Uterus (tissue), 2 donors: ENCODE measurements at regions not wholly inside any gene's neighbourhood (a gene's known extent, or its start where the extent isn't known, plus 50 kb on each side); places are given as distances from the start of the nearest gene placed in this dataset.

ENCODE experiments used
- CTCF ChIP-seq, 4 experiments: fragments of 200-600 bp in 2 of 4; fragments of 450-650 bp in 2 of 4; sonication (generic) in 2 of 4; IDR thresholded peaks; one replicate each; pipeline ENCODE4 v1.5.1; 2016 to 2019; ENCODE audit warnings: antibody characterized with exemption in 4 of 4, mild to moderate bottlenecking in 2 of 4, moderate library complexity in 1 of 4
- POLR2A ChIP-seq, 2 donors: fragments of 450-650 bp; IDR thresholded peaks; one replicate each; pipeline ENCODE4 v1.6.1; 2016; ENCODE audit warnings: antibody characterized with exemption in 2 of 2, mild to moderate bottlenecking in 1 of 2, moderate library complexity in 1 of 2

- TF ChIP-seq CTCF (IDR thresholded peaks at IDR 0.05) (no peak), POLR2A (IDR thresholded peaks at IDR 0.05) (no peak)
Observed at GRCh38 chr14:30500222-30500621, 58.7 kb upstream of the G2E3 start.
